ENCODE measurements at regions not wholly inside any gene's neighbourhood (a gene's known extent, or its start where the extent isn't known, plus 50 kb on each side); places are given as distances from the start of the nearest gene placed in this dataset.

DNA sequence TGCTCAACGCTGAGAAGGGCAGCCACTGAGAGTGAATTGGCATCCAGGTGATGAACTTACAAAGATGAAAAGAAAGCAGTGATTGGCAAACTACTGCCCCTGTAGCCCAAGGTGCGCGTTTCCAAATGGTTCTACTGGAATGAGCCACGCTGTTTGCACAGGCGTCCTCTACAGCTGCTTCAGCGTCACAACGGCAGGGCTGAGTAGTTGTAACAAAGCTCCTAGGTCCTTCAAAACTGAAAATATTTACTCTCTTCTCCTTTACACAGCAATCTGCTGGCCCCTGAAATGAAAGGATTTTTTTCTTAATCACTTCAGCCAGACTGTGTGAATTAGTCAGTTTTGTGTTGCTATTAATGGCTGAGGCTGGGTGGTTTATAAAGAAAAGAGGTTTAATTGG is 107.2 kb upstream of the FOXF1 start:
- no peak for DNase-seq (ENCODE audit: low read depth in 2 of 2)

- DNase-seq (ENCODE audit: low read depth in 2 of 2), result no peak
Measured at GRCh38 chr16:86403541-86404163, 106.7 kb upstream of the FOXF1 start.

GRCh38 chr16:86404678-86405077 is 105.6 kb upstream of the FOXF1 start:
- no peak for DNase-seq (ENCODE audit: low read depth in 2 of 2)

DNA sequence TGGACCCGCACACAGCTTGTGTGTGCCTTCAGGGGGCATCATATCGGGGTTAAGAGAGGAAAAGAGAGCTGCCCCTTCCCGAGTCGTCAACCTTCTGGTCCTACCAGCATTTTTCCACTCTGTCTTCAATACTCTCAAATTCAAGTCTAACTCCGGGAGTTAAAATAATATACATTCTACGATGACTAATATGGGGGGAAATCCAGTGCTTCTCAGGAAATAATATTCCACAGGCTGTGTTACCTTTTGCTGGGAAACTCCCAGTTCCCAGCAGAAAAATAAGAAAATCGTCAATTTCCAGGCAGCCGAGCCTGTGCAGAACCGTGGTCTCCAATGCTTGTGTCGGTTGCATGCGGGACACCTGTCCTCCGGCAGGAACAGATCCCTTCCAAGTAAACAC is 105.0 kb upstream of the FOXF1 start:
- DNase-seq (ENCODE audit: low read depth in 2 of 2), result no peak

DNA sequence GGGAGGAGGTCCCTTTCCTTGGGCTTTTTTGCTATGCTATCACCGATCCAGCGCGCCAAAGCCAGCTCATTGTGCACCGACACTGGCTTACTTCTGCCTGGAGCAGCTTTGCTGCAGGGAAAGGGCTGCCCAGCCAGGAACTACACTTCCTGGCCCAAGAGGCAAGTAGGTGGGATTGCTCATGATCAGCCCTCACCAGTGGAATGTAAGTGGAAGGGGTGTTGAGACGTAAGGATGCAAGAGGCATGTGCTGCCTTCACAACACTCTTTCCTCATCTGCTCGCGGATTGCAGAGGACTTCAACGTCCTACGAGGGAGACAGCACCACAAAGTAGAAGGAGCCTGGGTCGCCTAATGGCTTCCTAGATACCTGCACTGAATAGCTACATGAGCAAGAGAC is 104.3 kb upstream of the FOXF1 start:
- DNase-seq (ENCODE audit: low read depth in 2 of 2), result no peak

DNA sequence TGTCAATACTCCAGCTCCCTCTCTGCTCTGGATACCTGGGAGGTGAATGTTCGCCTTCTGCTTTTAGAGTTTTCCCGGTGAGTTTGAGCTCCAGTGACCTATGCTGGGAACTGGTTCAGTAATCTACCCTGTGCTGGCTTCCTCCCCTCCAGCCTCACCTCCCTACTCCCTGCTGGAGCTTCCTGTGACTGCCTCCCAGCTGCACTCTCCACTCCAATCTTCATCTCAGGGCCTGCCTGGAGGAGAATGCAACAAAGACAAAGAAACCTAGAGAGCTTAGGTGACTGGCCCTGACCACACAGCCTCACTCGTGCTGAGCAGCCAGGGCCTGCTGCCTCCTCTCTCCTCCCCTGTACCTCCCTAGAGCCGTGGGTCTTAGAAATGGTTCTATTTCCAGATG is 101.6 kb upstream of the FOXF1 start:
- no peak for DNase-seq (ENCODE audit: low read depth in 2 of 2)

- no peak for DNase-seq (ENCODE audit: low read depth in 2 of 2)
Measured at GRCh38 chr16:86410081-86410480, 100.2 kb upstream of the FOXF1 start.

- no peak for DNase-seq (ENCODE audit: low read depth in 2 of 2)
Measured at GRCh38 chr16:86410529-86410928, 99.8 kb upstream of the FOXF1 start.

- DNase-seq (ENCODE audit: low read depth in 2 of 2), result no peak
Measured at GRCh38 chr16:86411897-86412296, 98.4 kb upstream of the FOXF1 start.

- no peak for DNase-seq (ENCODE audit: low read depth in 2 of 2)
Measured at GRCh38 chr16:86414991-86415740, 95.2 kb upstream of the FOXF1 start.

DNA sequence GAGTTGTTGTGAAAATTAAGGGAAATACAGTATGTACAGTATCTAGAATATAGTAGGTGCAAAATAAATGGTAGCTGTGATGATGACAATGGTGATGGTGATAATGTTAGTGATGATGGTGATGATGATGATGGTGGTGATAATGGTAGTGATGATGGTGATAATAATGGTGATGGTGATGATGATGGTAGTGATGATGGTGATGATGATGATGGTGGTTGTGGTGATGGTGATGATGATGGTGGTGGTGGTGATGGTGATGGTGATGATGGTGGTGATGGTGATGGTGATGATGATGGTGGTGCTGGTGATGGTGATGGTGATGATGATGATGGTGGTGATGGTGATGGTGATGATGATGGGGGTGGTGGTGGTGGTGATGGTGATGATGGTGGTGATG is 91.3 kb upstream of the FOXF1 start:
- DNase-seq (ENCODE audit: low read depth in 2 of 2), result no peak

DNA sequence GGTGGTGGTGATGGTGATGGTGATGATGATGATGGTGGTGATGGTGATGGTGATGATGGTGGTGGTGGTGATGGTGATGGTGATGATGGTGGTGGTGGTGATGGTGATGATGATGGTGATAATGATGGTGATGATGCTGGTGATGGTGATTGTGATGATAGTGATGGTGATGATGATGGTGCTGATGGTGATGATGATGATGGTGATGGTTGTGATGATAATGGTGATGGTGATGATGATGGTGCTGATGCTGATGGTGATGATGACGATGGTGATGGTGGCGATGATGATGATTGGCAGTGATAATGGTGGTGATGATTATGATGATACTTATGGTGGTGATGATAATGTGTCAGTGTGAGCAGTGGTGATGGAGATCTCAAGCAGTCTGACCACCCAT is 90.8 kb upstream of the FOXF1 start:
- no peak for DNase-seq (ENCODE audit: low read depth in 2 of 2)

GRCh38 chr16:86421995-86422394 is 88.3 kb upstream of the FOXF1 start:
- no peak for DNase-seq (ENCODE audit: low read depth in 2 of 2)

DNA sequence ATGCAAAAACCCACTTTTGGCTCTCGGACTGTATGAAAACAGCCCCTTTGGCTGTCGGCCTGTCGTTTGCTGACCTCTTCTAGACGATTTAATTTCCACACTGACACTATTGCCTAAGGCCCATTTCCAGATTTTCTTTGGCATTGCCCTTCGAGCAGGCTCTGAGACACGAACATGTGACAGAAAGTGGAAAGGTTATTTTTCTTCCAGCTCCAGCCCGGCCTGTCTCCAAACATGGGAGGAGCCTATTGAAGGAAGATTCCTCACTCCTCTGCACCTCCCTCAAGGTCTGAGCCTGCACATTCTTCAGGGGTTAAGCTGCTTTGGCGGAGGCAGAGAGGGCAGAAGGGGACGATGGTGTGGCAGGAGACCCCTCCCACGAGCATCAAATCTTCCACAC is 85.9 kb upstream of the FOXF1 start:
- DNase-seq (ENCODE audit: low read depth in 2 of 2), result no peak

GRCh38 chr16:86424985-86425384 is 85.3 kb upstream of the FOXF1 start:
- DNase-seq (ENCODE audit: low read depth in 2 of 2), result no peak

- DNase-seq (ENCODE audit: low read depth in 2 of 2), result no peak
Measured at GRCh38 chr16:86426063-86426642, 84.2 kb upstream of the FOXF1 start.

GRCh38 chr16:86427433-86427851 is 82.9 kb upstream of the FOXF1 start:
- no peak for DNase-seq (ENCODE audit: low read depth in 2 of 2)

DNA sequence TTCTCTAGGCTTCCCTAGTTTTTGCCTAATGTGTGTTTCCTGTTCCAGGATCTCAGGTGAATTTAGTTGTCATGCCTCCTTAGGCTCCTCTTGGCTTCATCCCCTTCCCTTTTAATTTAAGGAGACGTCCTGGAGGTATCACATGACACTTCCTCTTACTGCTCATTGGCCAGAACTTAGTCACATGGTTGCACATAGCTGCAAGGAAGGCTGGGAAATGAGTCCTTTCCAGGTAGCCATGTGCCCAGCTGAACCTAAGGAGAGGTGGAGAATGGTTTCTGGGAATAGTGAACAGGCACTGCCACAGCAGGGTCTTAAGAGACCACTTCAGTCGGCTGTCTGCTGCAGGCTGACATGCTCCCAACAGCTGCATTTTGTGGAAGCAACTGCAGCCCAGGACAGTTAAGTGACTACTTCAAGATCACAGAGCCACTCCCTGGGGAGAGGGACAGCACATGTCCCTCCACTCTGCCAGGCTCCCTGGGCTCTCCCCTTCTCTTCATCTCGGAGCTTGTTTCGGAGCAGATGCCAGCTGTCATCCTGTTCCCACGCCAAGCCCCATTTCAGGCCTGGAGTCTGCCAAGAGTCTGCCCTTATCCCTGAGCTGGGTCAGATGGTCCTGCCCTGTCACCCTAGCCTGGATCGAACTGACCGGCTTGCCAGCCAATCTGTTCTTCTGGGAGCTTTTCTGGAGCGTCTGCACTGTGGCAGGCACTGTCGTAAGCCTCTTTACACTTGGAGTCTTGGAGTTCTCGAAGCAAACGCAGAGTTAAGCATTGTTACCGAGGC is 81.4 kb upstream of the FOXF1 start:
- DNase-seq (ENCODE audit: low read depth in 2 of 2), result no peak

GRCh38 chr16:86429663-86430062 is 80.7 kb upstream of the FOXF1 start:
- DNase-seq (ENCODE audit: low read depth in 2 of 2), result no peak

DNA sequence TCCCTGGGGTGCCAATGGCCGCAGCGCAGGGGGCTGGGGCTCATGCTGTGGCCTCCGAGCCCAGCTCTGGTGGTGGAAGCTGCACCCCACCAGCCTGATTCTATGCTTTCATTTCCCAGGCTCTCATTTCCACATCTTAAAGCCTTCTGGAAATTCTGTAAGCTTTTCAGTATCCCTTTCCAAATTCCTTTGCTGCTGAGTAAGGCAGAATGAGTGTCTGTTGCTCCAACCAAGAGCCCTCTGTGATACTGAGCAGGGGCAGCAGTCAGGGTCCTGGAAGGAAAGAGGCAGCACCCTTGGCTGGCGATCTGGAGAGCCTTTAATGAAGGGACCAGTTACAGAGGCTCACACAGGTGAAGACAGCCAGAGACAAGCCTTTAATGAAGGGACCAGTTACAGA is 79.5 kb upstream of the FOXF1 start:
- DNase-seq (ENCODE audit: low read depth in 2 of 2), result no peak

- no peak for DNase-seq (ENCODE audit: low read depth in 2 of 2)
Measured at GRCh38 chr16:86431540-86431939, 78.8 kb upstream of the FOXF1 start.

- no peak for DNase-seq (ENCODE audit: low read depth in 2 of 2)
Measured at GRCh38 chr16:86432048-86432447, 78.3 kb upstream of the FOXF1 start.

DNA sequence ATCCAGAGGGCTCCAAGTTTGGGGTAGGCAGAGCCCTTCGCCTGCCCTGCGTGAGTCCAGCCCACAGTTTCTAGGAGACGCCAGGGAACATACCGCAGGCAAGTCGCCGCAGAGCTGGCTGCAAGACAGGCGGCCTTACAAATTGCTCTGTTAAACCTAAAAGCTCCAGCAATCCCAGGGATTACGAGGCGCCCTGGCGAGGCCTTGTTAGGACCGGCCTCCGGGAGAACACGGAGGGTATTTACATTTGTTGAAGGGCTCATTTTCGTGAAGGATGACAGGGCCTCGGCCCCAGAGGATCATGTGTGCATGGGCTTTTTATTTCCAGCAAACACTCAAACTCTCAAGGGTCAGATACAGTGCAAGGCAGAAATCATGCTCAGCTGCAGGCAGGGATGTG is 77.6 kb upstream of the FOXF1 start:
- DNase-seq (ENCODE audit: low read depth in 2 of 2), result no peak

Measured in stimulated activated CD8-positive, alpha-beta memory T cell treated with anti-CD3 and anti-CD28 coated beads, Interleukin-7, amount 100 ng/mL, for 1 hour (primary cell).